ENCODE measurements at regions not wholly inside any gene's neighbourhood (a gene's known extent, or its start where the extent isn't known, plus 50 kb on each side); places are given as distances from the start of the nearest gene placed in this dataset.
"Not testable (repeated sequence)": the region's sequence is repeated elsewhere in the genome, so short reads cannot be mapped to it uniquely, and the experiment has no call there.

DNA sequence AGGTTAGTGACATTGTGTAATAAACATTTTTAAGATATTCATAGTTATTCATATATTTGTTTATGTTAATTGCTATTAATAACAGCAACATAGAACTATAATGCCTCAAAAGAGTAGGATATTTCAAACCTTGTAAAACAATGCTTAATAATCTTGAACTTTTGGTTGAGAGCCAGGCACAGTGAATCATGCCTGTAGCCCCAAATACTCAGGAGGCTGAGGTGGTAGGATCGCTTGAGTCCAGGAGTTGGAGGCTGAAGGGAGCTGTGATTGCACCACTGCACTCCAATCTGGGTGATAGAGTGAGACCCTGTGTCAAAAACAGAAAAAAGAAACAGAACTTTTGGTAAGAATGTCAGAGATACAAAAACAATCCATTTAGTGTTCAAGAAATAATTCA lies 213.9 kb upstream of the SLITRK1 start:
- DNase-seq = no peak

DNA sequence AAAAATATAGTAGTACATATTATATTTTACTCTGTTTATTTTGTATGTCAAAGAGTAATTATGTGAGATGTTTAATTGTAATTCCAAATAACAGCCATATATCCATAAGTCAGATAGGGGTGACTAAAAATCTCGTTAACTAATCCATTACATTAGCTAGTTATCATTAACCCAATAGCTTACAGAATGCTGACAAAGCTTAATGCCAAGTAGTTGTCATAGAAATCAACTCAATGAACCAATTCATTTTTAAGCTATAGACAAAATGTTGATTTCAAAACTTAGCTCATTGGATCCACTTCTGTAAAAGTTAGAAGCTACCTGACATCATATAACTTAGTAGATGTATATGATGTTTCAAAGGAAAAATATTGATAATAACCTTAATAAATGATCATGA lies 206.7 kb upstream of the SLITRK1 start:
- no peak for DNase-seq

DNA sequence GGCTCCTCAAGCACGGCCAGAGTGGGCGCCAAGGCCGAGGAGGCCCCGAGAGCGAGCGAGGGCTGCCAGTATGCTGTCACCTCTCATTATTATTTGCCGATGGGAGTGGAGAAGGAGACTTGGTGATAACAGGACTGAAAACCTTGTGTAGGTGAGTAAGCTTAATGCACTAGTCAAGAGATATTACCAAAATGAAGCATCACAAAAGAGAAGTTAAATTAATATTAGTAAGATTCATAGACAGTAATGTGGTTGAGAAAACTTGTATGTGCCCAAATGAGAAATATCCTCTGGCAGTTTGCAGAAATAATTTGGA lies 204.5 kb upstream of the SLITRK1 start:
- no peak for DNase-seq

DNA sequence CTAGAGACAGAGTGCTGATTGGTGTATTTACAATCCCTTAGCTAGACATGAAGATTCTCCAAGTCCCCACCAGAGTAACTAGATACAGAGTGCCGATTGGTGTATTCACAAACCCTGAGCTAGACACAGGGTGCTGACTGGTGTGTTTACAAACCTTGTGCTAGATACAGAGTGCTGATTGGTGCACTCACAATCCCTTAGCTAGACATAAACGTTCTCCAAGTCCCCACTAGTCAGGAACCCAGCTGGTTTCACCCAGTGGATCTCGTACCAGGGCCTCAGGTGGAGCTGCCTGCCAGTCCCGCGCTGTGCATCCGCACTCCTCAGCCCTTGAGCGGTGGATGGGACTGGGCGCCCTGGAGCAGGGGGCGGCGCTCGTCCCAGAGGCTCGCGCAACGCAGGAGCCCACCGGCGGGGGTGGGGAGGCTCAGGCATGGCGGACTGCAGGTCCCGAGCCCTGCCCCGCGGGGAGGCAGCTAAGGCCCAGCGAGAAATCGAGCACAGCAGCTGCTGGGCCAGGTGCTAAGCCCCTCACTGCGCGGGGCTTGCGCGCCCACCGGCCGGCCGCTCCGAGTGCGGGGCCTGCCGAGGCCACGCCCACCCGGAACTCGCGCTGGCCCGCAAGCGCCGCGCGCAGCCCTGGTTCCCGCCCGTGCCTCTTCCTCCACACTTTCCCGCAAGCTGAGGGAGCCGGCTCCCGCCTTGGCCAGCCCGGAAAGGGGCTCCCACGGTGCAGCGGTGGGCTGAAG lies 204.0 kb upstream of the SLITRK1 start:
- not testable (repeated sequence) for DNase-seq

DNA sequence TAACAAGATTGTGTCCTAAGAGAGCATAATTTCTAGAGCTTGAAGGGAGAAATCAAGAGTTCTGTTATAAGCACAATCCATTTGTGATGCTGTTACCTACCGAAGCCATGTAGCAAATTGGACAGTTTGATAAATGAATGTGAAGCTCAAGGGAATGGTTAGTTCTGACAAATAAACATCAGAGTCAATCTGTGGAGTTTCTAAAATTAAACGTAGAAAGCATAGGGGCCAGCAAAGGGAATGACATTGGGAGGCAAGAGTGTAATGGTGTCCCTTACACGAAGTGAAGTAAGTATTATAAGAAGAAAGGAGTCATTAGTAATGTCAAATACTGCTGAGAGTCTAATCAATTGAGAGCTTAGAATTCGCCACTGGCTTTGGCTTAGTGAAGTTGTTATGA lies 200.2 kb upstream of the SLITRK1 start:
- no peak for DNase-seq

DNA sequence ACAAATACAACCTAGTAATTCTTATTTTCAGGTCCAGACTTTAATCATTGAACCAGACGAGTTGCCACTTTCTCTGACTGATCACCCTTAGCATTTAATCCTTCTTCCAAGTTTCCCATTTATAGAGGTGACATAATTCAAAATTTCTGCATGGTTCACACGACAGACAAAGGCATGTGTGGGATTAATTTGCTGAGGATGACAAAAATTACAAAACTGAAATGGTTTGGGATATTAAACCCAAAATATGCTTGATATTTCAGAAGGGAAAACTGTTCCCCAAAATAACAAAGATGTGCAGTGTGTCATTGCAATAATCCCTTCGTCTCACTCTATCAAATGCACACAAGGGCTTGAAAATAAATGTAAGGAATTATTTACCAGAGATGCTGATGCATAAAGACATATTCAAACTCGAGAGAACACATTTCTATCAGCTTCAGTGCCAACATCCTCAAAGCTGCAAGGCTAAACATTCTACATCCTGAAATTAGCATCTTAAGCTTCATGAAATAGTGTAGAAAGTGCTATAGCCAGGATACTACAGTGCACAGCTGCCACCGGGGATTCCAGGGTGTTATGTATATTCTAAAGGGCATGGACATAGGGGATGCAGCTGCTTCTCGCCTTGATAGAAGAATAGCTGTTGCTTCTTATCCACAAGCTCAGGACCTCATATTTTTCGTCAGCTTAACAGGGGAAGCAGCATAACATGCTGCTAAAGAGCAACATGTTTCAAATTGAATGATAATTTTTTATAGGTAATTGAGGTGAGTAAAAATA lies 198.7 kb upstream of the SLITRK1 start:
- no peak for DNase-seq

DNA sequence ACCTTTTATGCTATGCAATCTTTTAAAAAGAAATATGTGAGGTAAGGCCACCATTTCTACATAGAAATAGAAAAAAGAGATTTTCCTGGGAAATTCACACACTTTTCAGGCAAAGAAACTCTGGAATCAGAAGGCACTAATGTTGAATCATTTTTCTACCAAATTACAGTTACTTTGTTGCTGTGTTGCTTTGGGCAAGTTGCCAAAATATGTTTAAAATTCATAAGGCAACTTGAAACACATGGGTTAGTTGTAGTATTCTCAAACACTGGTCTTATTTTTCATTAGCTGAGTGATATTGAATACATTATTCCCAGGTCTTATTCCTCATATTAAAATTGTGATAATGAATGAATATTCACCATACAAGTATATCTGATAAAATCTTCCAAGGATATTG lies 195.0 kb upstream of the SLITRK1 start:
- DNase-seq = no peak

DNA sequence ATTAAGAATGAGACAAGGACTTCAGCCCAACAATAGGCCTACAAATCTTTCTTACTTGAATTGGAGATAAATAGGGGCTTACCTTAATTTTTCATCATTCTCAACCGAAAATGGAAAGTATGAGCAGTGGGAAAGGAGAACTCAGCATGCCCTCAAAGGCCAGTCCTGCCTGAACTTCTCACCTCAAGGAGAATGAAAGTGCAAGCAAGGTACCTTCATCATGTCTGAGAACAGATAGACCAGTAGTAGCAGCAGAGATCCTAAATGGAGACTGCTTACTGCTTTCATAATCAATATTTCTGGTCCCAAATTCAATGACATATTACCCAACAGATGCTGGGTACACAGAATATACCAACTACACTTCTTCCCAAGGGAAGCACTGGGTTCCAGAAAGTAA lies 194.0 kb upstream of the SLITRK1 start:
- no peak for DNase-seq

DNA sequence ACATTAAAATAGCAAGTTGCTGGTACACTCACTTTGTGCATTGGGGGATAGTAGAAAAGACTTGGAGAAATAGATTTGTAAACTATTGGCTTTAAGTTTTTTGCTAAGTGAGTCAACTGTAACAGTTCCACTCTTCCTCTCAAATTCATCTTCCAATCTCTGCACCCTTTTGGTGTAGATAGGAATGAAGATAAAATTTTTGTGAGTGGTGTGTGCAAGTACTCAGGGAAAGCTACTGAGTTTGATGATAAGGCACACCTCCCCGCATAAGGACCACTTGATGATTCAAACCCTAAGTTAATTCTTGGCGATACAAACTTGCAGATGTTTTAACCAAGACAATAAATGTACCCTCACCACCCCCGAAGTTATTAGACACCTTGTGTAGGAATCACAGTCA lies 168.3 kb upstream of the SLITRK1 start:
- no peak for DNase-seq

DNA sequence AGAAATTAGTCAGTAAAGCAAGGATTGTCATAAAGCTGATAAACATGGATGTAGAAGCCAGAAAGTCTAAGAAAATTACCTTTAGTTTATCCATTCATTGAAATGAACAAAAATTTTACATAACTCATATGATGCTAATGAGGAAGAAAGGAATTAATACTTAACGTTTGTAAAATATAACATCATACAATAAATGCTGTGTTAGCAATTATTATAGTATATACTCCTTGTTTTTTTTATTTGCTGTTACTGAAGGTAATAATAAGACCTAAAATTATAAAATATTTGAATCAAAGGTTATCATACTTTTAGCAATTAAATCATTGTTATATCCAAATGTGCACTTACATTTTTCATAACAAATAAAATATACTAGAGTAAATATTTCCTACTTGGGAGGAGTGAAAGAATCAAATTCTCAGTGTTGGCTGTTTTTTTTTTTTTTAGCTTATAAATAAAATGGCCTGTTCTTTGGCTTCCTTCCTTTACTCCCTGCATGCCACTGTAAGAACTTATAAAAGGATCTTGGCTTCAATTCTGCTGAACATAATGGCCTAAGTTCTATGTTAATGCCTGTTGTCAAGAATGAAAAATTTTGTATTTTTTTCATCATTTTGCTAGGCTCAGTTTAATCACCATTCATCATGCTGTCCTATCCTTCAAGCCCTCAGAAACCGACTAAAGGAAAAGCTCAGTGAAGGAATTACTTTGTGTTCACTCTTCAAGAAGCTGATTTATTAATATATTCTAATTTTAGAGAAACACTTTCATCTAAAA lies 167.4 kb upstream of the SLITRK1 start:
- no peak for DNase-seq

DNA sequence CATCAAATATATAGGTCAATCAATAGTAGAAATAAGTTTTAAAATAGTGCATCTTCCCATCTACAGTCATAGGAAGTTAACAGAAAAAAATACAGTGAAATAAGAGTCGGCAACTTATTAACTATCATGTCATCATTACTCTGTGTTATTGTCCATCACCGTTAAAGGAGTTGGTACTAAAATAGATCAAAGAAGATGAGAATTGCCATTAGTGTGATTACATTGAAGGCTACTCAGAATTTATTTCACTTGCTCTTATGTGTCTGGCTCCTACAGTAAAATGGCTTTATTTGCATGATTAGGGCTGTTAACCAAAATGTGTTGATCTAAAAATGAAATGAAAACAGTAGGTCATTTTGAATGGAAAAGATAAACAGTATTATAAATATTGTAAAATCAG lies 162.5 kb upstream of the SLITRK1 start:
- DNase-seq = no peak

DNA sequence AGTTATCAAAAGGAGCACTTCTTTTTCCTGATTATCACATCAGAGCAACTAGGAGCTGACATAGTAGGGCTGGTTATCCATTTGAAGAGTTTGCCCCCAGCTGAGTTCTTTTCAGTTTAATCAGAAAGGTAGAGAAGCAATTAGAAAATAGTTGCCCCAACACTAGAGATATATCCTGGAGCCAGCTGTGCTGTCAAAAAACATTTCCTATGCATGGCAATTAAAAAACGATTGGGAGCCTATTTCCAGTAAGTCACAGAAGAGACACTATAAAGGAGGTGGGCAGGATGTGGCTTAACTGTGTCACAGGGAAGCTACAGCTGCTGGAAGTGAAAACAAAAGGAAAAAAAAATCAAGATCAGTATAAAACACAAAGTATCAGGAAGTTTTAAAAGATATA lies 155.7 kb upstream of the SLITRK1 start:
- no peak for DNase-seq

DNA sequence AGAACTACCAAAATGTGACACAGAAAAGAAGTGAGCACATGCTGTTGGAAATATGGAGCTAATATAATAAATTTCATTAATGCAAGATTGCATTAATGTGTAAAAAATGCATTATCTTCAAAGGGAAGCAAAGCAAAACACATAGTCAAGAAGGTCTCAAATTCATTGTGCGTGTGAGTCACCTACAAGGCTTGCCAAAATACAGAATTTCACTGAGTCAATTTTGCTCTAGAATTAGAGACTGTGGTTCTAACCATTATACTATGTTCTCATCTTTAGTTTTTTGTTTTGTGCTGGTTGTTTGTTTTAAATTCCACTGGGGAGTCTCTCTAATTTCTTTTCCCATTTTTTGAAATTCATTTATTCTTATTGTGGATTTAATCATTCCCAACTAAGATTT lies 149.8 kb upstream of the SLITRK1 start:
- DNase-seq = no peak

DNA sequence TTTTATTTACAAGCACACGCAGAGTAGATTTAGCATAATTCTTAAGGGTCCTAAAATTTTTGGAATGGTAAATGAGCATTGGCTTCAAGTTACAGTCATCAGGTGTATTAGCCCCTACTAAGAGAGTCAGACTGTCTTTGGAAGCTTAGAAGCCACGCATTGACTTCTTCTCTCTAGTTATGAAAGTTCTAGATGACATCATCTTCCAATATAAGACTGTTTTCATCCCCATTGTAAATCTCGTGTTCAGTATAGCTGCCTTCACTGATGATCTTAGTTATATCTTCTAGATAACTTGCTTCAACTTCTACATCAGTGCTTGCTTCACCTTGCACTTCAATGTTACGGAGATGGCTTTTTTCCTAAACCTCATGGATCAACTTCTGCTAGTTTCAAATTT lies 148.8 kb upstream of the SLITRK1 start:
- no peak for DNase-seq

DNA sequence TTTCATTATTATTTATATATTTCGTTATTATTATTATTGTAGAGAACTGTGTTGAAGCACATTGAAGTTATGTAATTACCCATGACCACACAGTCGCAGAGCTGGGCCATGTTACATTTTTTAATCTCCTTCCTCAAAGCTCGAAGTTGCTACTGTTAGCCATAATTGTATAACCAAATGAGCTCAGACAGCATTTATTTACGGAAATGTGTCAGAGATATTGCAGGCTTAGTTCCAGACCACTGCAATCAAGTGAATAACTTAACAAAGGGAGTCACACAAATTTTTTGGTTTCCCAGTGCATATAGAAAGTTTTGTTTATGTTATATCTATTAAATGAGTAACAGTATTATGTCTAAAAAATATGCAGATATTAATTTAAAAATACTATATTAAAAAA lies 147.1 kb upstream of the SLITRK1 start:
- no peak for DNase-seq

DNA sequence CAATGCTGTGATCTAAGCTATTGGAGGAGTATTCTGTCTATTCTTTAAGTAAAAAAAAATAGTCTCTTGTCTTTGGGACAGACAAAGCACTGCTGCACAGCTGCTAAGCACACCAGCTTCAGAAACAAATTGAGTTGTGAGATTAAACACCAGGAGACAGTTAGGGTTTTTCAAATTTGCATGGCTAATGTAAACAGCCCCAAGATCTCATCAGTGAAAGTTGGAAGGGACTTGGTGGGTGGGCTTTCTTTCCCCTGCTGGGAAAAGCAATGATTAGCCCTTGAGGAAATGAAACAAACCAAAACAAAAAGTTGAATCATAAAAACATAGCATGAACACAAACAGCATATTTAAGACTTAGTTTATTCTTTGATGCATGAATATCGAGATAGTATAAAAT lies 143.6 kb upstream of the SLITRK1 start:
- DNase-seq = no peak

DNA sequence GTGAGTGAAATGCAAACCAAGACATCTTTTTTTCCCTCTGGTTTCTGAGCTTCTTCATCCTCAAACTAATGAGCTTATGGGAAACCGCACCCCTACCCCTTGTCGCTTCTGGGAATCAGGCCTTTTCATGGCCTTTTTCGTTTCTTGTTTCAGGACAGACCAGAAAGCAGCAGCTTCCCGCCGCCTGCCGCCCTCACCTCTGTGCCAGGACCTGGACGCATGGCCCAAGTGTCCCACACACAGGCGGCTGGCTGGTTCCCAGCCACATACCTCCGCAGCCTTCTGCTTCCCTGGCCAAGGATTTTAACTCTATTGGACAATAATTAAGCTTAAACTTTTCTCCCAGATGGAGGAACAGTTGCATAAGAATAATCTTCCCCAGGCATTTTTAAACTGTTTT lies 114.1 kb upstream of the SLITRK1 start:
- no peak for DNase-seq

DNA sequence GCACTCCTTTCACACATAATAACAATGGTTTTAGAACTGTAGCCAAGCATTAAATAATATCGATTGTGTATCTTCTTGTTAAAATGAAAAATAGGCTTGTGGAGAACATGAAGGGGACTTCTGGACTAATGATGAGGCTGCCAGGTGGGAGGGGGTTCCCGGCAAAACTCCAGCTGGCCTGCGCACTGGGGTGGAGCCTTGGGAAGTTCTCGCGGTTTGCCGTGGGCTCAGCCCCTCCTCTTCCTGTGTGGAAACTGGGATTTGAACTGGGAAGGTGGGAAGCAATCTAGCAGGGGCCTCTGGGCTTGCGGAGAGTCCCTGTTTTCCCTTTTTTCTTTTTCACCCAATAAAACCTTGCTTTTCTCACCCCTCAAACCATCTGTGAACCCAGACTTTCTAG lies 113.7 kb upstream of the SLITRK1 start:
- no peak for DNase-seq

DNA sequence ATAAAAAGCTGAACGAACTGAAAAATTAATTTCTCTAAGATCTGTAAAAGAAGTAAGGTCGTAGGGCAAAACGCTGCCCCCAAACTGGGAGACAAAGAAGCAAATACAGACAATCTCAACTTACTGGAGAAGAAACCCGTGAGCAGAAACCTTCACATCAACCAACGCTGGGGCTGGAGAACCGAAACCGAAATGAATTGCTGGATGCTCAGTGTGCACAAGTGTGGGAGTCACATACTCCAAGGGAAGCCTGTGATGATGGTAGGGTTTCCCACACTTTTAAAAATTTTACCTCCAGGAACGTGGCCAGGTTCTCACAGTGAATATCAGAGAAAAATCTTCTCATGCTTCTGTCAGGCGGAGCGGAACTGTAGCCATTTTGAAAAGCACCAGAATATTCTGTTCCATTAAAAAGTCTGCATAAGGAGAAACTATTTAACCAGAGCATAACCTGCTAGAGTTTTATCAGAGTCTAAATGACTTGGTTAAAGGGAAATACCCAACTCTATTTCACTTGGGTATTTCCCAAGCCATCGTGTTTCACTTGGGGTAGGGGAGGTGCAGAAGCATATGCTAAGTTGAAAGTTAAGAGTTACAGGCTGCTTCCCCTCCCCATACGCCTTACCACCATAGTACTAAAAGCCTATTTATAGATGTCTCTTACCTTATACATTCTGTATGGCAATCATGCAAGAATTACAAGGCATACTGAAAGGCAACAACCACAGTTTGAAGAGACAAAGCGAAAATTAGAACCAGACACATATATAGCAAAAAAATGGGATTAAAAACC lies 110.5 kb upstream of the SLITRK1 start:
- no peak for DNase-seq

DNA sequence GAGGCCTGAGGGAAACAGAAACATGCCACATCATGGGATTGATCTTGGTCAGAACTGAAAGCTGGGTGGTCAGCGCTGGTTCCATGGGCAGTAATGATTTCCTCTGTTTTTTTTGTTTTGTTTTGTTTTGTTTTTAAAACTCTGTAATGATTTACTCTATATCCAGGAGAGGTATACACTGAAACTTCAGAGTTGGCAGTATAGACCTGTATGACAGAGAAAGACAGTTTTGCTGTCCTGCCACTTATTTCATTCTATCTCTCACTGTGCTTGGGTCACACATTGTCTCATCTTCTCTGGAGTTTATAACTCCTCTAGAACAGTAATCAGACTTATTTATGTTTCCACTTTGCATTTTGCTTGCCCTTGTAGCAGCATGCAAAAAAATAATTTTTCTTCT lies 105.1 kb upstream of the SLITRK1 start:
- DNase-seq = no peak

DNA sequence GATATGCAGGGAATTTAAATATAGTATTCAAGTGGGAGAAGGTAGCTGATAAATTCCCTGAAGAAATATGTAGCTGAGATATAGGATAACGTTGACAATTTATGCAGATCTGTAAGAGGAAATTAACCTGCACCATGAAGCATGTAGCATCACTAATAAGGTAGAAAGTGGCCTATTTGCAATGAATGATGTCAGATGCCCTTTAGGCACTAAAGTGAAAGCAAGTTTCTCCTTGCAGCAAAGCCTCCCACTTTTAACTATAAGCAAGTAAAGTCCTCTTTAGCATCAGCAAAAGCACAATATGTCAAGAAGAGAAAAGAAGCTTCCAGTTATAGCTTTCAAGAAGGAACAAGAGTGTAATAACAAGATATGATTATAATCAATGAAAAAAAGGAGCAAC lies 102.5 kb upstream of the SLITRK1 start:
- DNase-seq = no peak

DNA sequence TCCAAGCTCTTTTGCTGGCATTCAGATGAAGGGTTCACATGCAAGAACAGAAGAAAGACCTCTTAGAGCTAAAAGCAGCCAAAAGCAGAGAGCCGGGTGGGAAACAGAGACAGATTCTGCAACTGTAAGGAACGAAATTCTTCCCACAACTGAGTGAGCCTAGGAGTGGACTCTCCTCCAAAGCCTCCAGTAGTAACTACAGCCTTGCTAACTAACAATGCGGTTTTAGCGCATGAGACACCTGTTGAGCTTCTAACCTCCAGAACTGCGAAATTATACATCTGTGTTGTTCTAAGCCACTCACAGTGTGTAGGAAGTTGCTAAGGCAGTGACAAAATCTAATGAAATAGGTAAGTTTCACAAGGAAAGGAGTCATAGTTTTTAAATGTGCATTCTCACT lies 98.1 kb upstream of the SLITRK1 start:
- DNase-seq = no peak

DNA sequence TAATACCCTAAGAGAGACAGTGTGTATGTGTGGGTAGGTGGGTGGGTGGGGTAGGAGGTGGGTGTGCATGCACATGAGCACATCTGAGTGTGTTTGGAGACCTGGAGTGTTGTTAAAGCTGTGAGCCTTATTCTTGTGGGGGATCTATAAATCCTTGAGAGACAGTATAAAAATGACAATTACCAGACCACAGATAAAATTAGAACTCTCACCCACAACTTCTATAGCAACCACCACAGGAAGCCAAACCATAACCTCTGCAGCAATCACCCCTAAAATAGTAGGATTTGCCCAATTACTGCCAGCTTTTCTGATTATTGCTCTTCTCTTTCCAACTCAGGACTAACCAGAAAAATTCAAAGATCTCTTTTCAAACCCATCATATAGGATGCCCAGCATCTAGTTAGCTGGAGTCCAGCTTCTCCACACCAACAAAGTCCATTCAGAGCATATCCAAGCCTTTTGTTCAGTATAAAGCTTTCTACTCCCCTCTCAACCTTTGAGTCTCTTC lies 93.4 kb upstream of the SLITRK1 start:
- DNase-seq = no peak
